ENCODE measurements at regions not wholly inside any gene's neighbourhood (a gene's known extent, or its start where the extent isn't known, plus 50 kb on each side); places are given as distances from the start of the nearest gene placed in this dataset.

DNA sequence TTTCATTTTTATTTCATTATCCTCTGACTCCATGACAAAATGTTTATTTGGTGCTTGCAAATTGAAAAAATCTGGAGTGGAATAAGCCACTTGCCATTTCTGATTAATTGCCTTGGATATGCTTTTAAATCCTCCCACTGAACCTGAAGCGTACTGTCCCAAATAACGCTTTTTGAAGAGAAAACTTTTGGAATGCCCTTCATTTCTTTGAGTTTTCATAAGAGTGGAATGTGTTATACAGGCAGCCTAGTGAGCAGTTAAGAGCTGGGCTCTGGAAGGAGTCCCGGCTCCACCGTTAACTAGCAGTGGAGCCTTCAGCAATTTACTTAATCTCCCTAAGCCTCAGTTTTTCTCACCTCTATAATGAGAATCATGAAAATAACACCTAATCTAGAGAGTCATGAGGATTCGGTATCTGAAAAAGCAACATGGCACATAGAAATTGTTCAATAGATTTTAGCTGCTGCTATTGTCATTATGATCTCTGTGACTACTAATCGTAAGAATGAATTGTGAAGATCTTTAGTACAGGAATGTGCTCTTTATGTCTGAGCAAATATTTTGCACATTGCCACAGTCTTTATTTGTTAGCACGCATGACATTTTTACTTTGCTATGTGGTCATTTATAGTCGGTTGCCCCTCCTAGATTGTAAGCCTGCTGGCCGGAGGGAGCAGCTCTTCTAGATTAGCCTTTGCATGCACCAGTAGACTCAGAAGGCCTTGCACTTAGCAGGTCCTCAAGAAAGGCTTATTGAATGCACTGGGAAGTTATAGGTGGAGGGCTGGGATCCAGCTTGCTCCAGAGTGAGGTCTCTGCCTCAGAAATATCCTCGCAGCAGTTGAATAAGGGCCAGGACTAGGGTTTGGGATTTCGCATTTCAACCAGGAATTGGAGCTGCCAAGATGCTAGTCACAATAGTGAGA, 59.4 kb downstream of the PLCE1 start:
- DNase-seq (no peak), ATAC-seq (no peak)
- TF ChIP-seq POLR2A (IDR thresholded peaks at IDR 0.05): no peak
- TF ChIP-seq, protein P1, sequence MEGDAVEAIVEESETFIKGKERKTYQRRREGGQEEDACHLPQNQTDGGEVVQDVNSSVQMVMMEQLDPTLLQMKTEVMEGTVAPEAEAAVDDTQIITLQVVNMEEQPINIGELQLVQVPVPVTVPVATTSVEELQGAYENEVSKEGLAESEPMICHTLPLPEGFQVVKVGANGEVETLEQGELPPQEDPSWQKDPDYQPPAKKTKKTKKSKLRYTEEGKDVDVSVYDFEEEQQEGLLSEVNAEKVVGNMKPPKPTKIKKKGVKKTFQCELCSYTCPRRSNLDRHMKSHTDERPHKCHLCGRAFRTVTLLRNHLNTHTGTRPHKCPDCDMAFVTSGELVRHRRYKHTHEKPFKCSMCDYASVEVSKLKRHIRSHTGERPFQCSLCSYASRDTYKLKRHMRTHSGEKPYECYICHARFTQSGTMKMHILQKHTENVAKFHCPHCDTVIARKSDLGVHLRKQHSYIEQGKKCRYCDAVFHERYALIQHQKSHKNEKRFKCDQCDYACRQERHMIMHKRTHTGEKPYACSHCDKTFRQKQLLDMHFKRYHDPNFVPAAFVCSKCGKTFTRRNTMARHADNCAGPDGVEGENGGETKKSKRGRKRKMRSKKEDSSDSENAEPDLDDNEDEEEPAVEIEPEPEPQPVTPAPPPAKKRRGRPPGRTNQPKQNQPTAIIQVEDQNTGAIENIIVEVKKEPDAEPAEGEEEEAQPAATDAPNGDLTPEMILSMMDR (IDR thresholded peaks at IDR 0.05): no peak
- Histone ChIP-seq H3K4me3 (no peak overlapping the region), H3K27ac (no peak overlapping the region), H3K36me3 (replicated peaks in 1 of 2; ENCODE audit: insufficient read depth in 1 of 2, low read depth in 2 of 2) (no peaks in the 10 kb centered on the region), H3K9me3 (no peaks in the 10 kb centered on the region), H3K4me1 (no peaks in the 10 kb centered on the region), H3K27me3 (no peaks in the 10 kb centered on the region)
- WGBS, 2 donors: 92 to 93% methylated on average over 11 of the region's 11 CpGs
- intact Hi-C loops (cut with DNase I): no loop called here

DNA sequence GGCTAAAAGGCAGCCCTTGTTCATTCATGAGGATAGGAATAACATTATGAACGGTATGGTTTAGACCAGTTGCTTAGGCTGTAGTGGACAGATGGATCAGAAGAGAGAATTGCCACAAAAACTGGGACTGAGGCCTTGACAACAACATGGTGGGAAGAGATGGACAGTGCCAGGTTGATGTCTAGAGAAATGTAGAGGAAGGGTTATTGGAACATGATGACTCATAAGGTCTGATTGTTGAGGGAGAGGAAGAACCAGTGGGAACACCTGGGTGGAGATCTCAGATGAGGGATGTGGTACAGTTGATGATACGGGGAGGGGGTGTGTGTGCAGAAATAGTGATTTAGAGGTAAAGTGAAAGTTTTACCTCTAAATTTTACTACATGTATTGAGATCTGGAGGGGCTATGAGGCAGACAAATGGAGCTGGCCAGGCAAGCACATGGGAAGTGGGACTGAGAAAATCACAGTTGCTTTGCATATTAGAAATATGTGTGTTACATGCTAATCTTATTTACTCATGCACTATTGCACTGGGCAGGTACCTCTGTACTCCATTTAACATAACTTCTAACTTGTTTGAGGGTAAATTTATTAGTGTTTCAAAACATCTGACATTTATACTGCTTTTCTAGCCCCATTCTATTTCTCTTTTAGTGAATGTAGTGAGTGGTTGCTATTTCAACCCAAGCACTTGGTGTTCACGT, 65.6 kb downstream of the PLCE1 start:
- no peak overlapping the region for H3K4me3 ChIP-seq
- H3K4me1 ChIP-seq: no peaks in the 10 kb centered on the region
- WGBS, 2 donors: 94 to 95% methylated on average over 3 of the region's 3 CpGs
- H3K36me3 ChIP-seq (replicated peaks in 1 of 2; ENCODE audit: insufficient read depth in 1 of 2, low read depth in 2 of 2): no peaks in the 10 kb centered on the region
- no peaks in the 10 kb centered on the region for H3K27me3 ChIP-seq
- no peak overlapping the region for H3K27ac ChIP-seq
- intact Hi-C loops (cut with DNase I): no loop called here
- DNase-seq (no peak), ATAC-seq (no peak)
- no peaks in the 10 kb centered on the region for H3K9me3 ChIP-seq
- TF ChIP-seq POLR2A (IDR thresholded peaks at IDR 0.05): no peak
- TF ChIP-seq, protein P1 (IDR thresholded peaks at IDR 0.05): no peak

DNA sequence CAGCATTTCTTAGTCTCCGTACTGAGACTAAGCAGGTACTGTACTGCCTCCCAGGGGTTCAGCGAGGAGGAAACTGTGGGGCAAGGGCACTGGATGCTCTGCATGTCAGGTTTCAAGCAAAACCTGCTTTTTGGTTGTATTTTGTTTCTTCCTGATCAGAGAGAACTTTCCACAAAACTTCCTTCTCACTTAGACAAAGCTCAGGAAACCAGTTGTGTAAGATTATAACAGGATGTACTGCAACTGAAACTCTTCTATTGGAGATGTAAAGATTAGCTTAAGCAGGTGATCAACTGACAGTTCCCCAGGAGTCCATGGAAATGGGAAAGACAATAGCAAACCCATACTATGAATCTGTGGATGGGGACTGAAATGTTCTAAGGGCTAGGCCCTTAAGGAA, 67.3 kb downstream of the PLCE1 start:
- DNase-seq: no peak
- 90 to 97% methylated on average over 2 of the region's 2 CpGs for WGBS, 2 donors

DNA sequence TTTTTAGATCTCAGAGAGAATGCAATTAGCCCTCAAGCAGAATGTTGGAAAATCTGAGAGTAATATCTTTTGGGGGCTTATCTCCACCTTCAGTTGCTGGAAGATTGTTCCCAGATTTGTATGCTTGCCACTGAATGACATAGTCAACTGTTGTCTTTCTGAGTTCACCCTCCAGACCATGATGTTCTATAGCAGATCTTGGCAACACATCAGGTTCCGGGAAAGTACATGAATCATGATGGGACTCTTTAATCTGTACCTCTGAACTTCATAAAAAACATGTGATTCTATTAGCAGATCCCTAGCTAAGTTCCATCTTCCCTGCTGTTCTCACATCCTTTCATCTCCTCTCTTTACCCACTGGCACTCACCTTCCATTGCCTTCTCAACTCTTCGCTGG, 68.9 kb downstream of the PLCE1 start:
- DNase-seq (no peak), ATAC-seq (no peak)
- Histone ChIP-seq H3K4me3 (no peak overlapping the region), H3K27ac (no peak overlapping the region), H3K9me3 (no peaks in the 10 kb centered on the region), H3K27me3 (no peaks in the 10 kb centered on the region), H3K4me1 (no peaks in the 10 kb centered on the region), H3K36me3 (replicated peaks in 1 of 2; ENCODE audit: insufficient read depth in 1 of 2, low read depth in 2 of 2) (no peaks in the 10 kb centered on the region)
- intact Hi-C loops (cut with DNase I): no loop called here
- TF ChIP-seq, protein P1 (IDR thresholded peaks at IDR 0.05): no peak
- no peak for TF ChIP-seq POLR2A (IDR thresholded peaks at IDR 0.05)
- 92 to 98% methylated on average over 2 of the region's 2 CpGs for WGBS, 2 donors

More for the DNA sequence above, 67.3 kb downstream of the PLCE1 start:
- no peak for ATAC-seq
- H3K4me1 ChIP-seq: no peaks in the 10 kb centered on the region
- no peaks in the 10 kb centered on the region for H3K27me3 ChIP-seq
- H3K9me3 ChIP-seq: no peaks in the 10 kb centered on the region
- intact Hi-C loops (cut with DNase I): no loop called here
- no peaks in the 10 kb centered on the region for H3K36me3 ChIP-seq (replicated peaks in 1 of 2; ENCODE audit: insufficient read depth in 1 of 2, low read depth in 2 of 2)
- no peak overlapping the region for H3K27ac ChIP-seq
- no peak overlapping the region for H3K4me3 ChIP-seq
- TF ChIP-seq, protein P1 (IDR thresholded peaks at IDR 0.05): no peak
- no peak for TF ChIP-seq POLR2A (IDR thresholded peaks at IDR 0.05)

All from body of pancreas (tissue), 4 donors.